Thoracic aorta (tissue), 2 donors: ENCODE measurements at regions not wholly inside any gene's neighbourhood (a gene's known extent, or its start where the extent isn't known, plus 50 kb on each side); places are given as distances from the start of the nearest gene placed in this dataset.
"Not testable (repeated sequence)": the region's sequence is repeated elsewhere in the genome, so short reads cannot be mapped to it uniquely, and the experiment has no call there.

Experiments used
- ATAC-seq: fragments of 150-250 bp; one replicate; pipeline ENCODE4 v1.8.0; 2017; ENCODE audit warnings: low read depth; ENCODE audit not compliant: insufficient number of reproducible peaks, low FRiP score
- DNase-seq: peaks from one replicate; pipeline ENCODE4 v3.0.0-alpha.2; 2020; ENCODE audit warnings: low spot score
- H3K27ac ChIP-seq, 2 donors: fragments of 200-600 bp; sonication (generic); 1 replicate in 1 of 2; 2 replicates in 1 of 2; pipeline ENCODE4 v1.5.1; 2016; ENCODE audit warnings: mild to moderate bottlenecking in 2 of 2, moderate library complexity in 2 of 2
- H3K27me3 ChIP-seq: fragments of 200-600 bp; sonication (generic); replicated peaks from 2 replicates; pipeline ENCODE4 v1.6.0; 2016; ENCODE audit warnings: mild to moderate bottlenecking; ENCODE audit not compliant: insufficient read depth
- H3K36me3 ChIP-seq: fragments of 200-600 bp; sonication (generic); one replicate; pipeline ENCODE4 v1.5.1; 2016
- H3K4me1 ChIP-seq, 2 donors: fragments of 200-600 bp; sonication (generic); 1 replicate in 1 of 2; 2 replicates in 1 of 2; pipeline versions ENCODE4 v1.5.1 to v1.6.0; 2016; ENCODE audit warnings: low read depth in 2 of 2, mild to moderate bottlenecking in 1 of 2; ENCODE audit not compliant: control insufficient read depth in 1 of 2
- H3K4me3 ChIP-seq: fragments of 200-600 bp; sonication (generic); 2 replicates; pipeline ENCODE4 v1.5.1; 2016; ENCODE audit warnings: mild to moderate bottlenecking
- H3K9me3 ChIP-seq: fragments of 200-600 bp; sonication (generic); 2 replicates; pipeline ENCODE4 v1.5.1; 2016
- CTCF ChIP-seq: fragments of 200-600 bp; sonication (generic); IDR thresholded peaks from one replicate; pipeline ENCODE4 v1.5.1; 2019; ENCODE audit warnings: antibody characterized with exemption

- H3K27ac ChIP-seq: no peak overlapping the region
- DNase-seq (no peak), ATAC-seq (no peak)
- no peaks in the 10 kb centered on the region for H3K4me1 ChIP-seq
- no peaks in the 10 kb centered on the region for H3K9me3 ChIP-seq
- no peak overlapping the region for H3K4me3 ChIP-seq
- H3K27me3 ChIP-seq: no peaks in the 10 kb centered on the region
- H3K36me3 ChIP-seq: no peaks in the 10 kb centered on the region
- peak; percentile 46 for TF ChIP-seq CTCF
Measured at GRCh38 chr4:127400731-127401346, 231.9 kb upstream of the INTU start.

- Histone ChIP-seq H3K27me3 (no peaks in the 10 kb centered on the region), H3K36me3 (no peaks in the 10 kb centered on the region), H3K9me3 (no peaks in the 10 kb centered on the region), H3K27ac (no peak overlapping the region), H3K4me3 (no peak overlapping the region), H3K4me1 (no peaks in the 10 kb centered on the region)
- ATAC-seq: no peak
- no peak for TF ChIP-seq CTCF
- no peak for DNase-seq
Measured at GRCh38 chr4:127403471-127404084, 229.2 kb upstream of the INTU start.

- ATAC-seq (no peak), DNase-seq (no peak)
- H3K27me3 ChIP-seq: no peaks in the 10 kb centered on the region
- H3K36me3 ChIP-seq: no peaks in the 10 kb centered on the region
- no peaks in the 10 kb centered on the region for H3K4me1 ChIP-seq
- TF ChIP-seq CTCF: no peak
- no peak overlapping the region for H3K4me3 ChIP-seq
- H3K9me3 ChIP-seq: no peaks in the 10 kb centered on the region
- no peak overlapping the region for H3K27ac ChIP-seq
Measured at GRCh38 chr4:127406187-127406586, 226.6 kb upstream of the INTU start.

- not testable (repeated sequence) for H3K36me3 ChIP-seq, ATAC-seq, H3K9me3 ChIP-seq, DNase-seq, H3K4me3 ChIP-seq, H3K27me3 ChIP-seq, H3K4me1 ChIP-seq, H3K27ac ChIP-seq
Measured at GRCh38 chr4:127407572-127407971, 225.2 kb upstream of the INTU start.

- Histone ChIP-seq H3K27ac (no peak overlapping the region), H3K9me3 (no peaks in the 10 kb centered on the region), H3K4me3 (no peak overlapping the region), H3K36me3 (no peaks in the 10 kb centered on the region), H3K27me3 (no peaks in the 10 kb centered on the region), H3K4me1 (no peaks in the 10 kb centered on the region)
- no peak for DNase-seq
- no peak for ATAC-seq
- TF ChIP-seq CTCF: no peak
Measured at GRCh38 chr4:127410201-127410600, 222.6 kb upstream of the INTU start.

- ATAC-seq: no peak
- TF ChIP-seq CTCF: no peak
Measured at GRCh38 chr4:127410644-127411043, 222.1 kb upstream of the INTU start.

More at GRCh38 chr4:127410644-127411043, 222.1 kb upstream of the INTU start:
- Histone ChIP-seq H3K9me3 (no peaks in the 10 kb centered on the region), H3K36me3 (no peaks in the 10 kb centered on the region), H3K27ac (no peak overlapping the region), H3K4me1 (no peaks in the 10 kb centered on the region), H3K4me3 (no peak overlapping the region), H3K27me3 (no peaks in the 10 kb centered on the region)
- DNase-seq: no peak
